Fibroblast of lung (primary cell): ENCODE measurements at regions not wholly inside any gene's neighbourhood (a gene's known extent, or its start where the extent isn't known, plus 50 kb on each side); places are given as distances from the start of the nearest gene placed in this dataset.

Experiments used
- CTCF ChIP-seq, 2 donors: IDR thresholded peaks in 1 of 2; conservative IDR thresholded peaks in 1 of 2; 1 replicate in 1 of 2; 2 replicates in 1 of 2; pipeline ENCODE4 v1.5.1; 2011 to 2012; ENCODE audit warnings: low read length in 2 of 2, control low read depth in 1 of 2, inconsistent platforms in 1 of 2, low read depth in 1 of 2, mild to moderate bottlenecking in 1 of 2
- EZH2 ChIP-seq: IDR thresholded peaks from 2 replicates; pipeline ENCODE4 v1.5.1; 2012; ENCODE audit warnings: low read length, control low read depth, mild to moderate bottlenecking; ENCODE audit errors: missing control alignments

- TF ChIP-seq CTCF (conservative IDR thresholded peaks at IDR 0.05 in 1 of 2, IDR thresholded peaks at IDR 0.05 in 1 of 2; ENCODE audit: low read depth in 1 of 2, low read length in 2 of 2) (no peak), EZH2 (no peak)
Measured at GRCh38 chr7:121494516-121494915, 98.4 kb upstream of the FAM3C start.
